ENCODE measurements at regions not wholly inside any gene's neighbourhood (a gene's known extent, or its start where the extent isn't known, plus 50 kb on each side); places are given as distances from the start of the nearest gene placed in this dataset.

DNA sequence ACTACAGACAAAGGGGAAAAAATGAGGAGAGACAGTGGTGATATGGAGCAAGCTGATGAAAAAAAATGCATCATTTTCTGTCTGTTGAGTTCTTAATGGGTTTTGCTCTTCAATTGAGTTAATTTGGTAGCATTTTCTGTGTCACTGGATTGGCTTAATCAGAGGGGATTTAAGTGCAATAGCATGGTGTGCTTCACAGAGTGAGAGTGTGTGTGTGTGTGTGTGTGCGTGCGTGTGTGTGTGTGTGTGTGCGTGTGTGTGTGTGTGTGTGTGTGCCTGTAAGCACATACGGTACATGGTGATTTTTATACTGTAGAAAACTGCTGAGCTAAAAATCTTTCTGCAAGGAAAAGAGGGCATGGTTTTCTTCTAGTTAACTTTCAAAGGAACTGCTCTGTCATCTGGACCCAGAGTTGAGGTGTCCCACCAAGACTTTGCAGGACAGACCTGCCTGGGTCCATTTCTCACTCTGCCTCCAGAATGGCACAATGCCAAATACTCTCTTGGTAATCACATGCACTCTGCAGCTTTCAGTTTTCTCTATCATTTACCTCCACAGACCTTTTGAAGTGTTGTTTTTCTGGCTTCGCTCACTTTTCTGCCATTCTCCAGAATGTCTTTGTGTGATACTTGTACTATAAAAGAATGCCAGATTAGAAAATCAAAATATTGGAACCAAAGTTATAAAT is 952.6 kb upstream of the SOX9 start:
- TF ChIP-seq POLR2AphosphoS5 (IDR thresholded peaks at IDR 0.05; ENCODE audit: borderline replicate concordance, low read depth, low read length) (no peak), EZH2 (IDR thresholded peaks at IDR 0.05) (no peak), FOXP2 (optimal IDR thresholded peaks at IDR 0.05; ENCODE audit: control extremely low read depth, extremely low read length, insufficient read depth) (no peak)
